Naive B cell (primary cell): ENCODE measurements at regions not wholly inside any gene's neighbourhood (a gene's known extent, or its start where the extent isn't known, plus 50 kb on each side); places are given as distances from the start of the nearest gene placed in this dataset.

Source experiments
- ATAC-seq, 2 donors: fragments of 150-1000 bp; cut with Tn5 transposase; 2 replicates each; pipeline ENCODE4 v1.10.0; 2021; ENCODE audit warnings: low read depth in 2 of 2, mild to moderate bottlenecking in 2 of 2, moderate library complexity in 2 of 2
- DNase-seq: peaks from one replicate; pipeline ENCODE4 v3.0.0; 2022
- H3K27ac Mint-ChIP-seq, 6 donors: one replicate each; pipeline ENCODE4 v1.8.0; 2020 to 2022; ENCODE audit warnings: mild to moderate bottlenecking in 6 of 6, mixed read lengths in 6 of 6, moderate library complexity in 5 of 6, inconsistent platforms in 2 of 6
- H3K27me3 Mint-ChIP-seq, 3 donors: one replicate each; pipeline ENCODE4 v1.8.0; 2021 to 2022; ENCODE audit warnings: mixed read lengths in 3 of 3, mild to moderate bottlenecking in 1 of 3
- H3K36me3 Mint-ChIP-seq, 2 donors: one replicate each; pipeline ENCODE4 v1.8.0; 2020 to 2022; ENCODE audit warnings: mixed read lengths in 2 of 2, inconsistent platforms in 1 of 2, mild to moderate bottlenecking in 1 of 2
- H3K4me1 Mint-ChIP-seq, 3 donors: one replicate each; pipeline ENCODE4 v1.8.0; 2020 to 2022; ENCODE audit warnings: mixed read lengths in 3 of 3, inconsistent platforms in 1 of 3, mild to moderate bottlenecking in 1 of 3, moderate library complexity in 1 of 3
- H3K4me3 Mint-ChIP-seq, 8 donors: one replicate each; pipeline ENCODE4 v1.8.0; 2020 to 2022; ENCODE audit warnings: mild to moderate bottlenecking in 8 of 8, mixed read lengths in 8 of 8, moderate library complexity in 8 of 8, inconsistent platforms in 2 of 8
- H3K9me3 Mint-ChIP-seq, 7 donors: one replicate each; pipeline ENCODE4 v1.8.0; 2020 to 2022; ENCODE audit warnings: mixed read lengths in 7 of 7, mild to moderate bottlenecking in 5 of 7, inconsistent platforms in 2 of 7, moderate library complexity in 1 of 7

DNA sequence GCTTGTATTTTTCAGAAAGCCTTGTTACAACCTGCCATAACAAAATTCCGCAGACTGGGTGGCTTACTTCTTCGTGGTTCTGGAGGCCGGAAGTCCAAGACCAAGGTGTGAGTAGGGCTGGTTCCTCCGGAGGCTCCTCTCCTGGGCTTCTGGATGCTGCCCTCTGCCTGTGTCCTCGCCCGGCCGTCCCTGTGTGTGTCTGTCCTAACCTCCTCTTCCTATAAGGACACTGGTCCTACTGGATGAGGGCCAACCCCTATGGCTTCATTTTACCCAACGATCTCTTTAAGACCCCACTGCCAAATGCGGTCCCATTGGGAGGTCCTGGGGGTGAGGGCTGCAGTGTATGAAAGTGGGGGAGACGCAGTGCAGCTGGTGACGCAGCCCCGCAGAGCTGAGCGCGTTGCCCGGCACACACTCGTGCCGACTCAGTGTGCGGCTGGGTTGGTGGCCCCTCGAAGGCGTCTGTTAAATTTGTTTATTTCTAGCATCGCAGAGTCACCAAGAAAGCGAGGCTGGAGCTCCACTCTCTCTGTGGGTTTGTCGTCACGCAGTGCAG, 116.7 kb downstream of the SOX1 start:
- Mint-ChIP-seq H3K27ac (no peak overlapping the region), H3K36me3 (no peaks in the 10 kb centered on the region), H3K9me3 (peaks cover 0 to 4% (median 1%) of the 10 kb centered on the region in 7 donors), H3K4me3 (no peak overlapping the region), H3K27me3 (peaks cover 0 to 8% (median 7%) of the 10 kb centered on the region in 3 donors), H3K4me1 (no peaks in the 10 kb centered on the region)
- no peak for ATAC-seq
- DNase-seq: no peak

DNA sequence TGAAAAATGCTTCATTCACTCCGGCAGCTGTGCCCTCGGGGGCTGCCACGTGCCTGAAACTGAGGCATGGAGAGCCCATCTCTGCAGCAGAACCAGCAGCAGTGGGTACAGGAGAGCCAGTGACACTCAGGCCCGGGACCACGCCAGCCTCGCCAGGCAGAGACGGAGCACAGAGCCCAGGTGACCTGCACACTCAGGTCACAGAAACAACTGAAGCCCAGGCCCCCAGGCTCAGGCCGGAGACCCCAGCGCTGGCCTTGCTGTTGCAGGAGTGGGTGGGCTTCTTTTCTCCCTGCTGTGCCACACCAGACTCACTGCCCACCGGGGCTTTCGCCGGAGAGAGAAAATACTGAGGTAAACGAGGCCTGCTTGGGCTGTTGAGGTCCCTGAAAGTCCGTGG, 117.3 kb downstream of the SOX1 start:
- Mint-ChIP-seq H3K36me3 (no peaks in the 10 kb centered on the region), H3K27me3 (peaks cover 0 to 8% (median 7%) of the 10 kb centered on the region in 3 donors), H3K4me3 (no peak overlapping the region), H3K9me3 (peaks cover 0 to 4% (median 1%) of the 10 kb centered on the region in 7 donors), H3K4me1 (no peaks in the 10 kb centered on the region), H3K27ac (no peak overlapping the region)
- ATAC-seq (no peak), DNase-seq (no peak)

DNA sequence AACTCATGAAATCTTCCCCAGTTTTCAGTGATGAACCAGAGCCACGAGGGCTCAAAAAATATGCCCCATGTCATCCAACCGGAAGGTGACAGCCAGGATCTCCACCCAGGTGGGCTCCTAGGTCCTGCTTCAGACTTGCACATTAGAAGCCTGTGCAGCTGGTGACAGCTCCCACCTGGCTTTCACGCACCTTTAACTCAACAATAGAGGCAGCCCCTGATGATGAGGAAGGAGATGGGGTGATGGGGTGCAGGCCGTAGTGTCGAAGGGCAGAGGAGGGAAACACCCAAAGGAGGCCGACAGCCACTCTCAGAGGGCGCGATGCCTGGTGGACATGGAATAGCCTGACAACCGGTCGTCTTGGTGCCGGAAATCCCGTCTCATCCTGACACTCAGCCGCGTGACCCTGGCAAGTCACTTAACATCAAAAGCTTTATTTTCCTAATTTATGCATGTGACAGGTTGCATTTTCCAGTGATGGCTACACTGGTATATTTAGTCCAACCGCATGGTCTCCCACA, 118.0 kb downstream of the SOX1 start:
- DNase-seq (no peak), ATAC-seq (no peak)
- Mint-ChIP-seq H3K27ac (no peak overlapping the region), H3K9me3 (peaks cover 0 to 4% (median 1%) of the 10 kb centered on the region in 7 donors), H3K27me3 (peaks cover 0 to 8% (median 7%) of the 10 kb centered on the region in 3 donors), H3K36me3 (no peaks in the 10 kb centered on the region), H3K4me3 (no peak overlapping the region), H3K4me1 (no peaks in the 10 kb centered on the region)

DNA sequence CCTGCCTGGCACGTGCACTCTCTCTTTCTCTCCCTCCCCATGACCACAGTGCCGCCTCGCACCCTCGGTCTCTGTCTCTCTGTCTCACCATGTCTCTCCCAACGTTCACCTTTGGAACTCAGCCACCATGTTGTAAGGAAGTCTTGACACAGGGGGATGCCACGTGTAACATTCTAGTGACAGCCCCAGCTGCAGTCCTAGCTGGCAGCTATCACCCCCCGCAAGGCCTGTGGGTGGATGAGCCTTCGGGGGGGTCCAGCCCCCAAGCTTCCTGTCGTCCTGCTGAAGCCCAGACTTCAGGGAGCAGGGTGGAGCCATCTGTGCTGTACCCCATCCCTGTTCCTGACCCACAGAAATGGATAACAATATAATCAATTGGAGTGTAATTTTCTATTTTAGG, 118.5 kb downstream of the SOX1 start:
- DNase-seq (no peak), ATAC-seq (no peak)
- Mint-ChIP-seq H3K27me3 (peaks cover 0 to 8% (median 7%) of the 10 kb centered on the region in 3 donors), H3K4me1 (no peaks in the 10 kb centered on the region), H3K27ac (no peak overlapping the region), H3K4me3 (peak overlapping the region in 1 of 8 donors; percentile 27), H3K9me3 (peaks cover 0 to 5% (median 3%) of the 10 kb centered on the region in 7 donors), H3K36me3 (no peaks in the 10 kb centered on the region)

DNA sequence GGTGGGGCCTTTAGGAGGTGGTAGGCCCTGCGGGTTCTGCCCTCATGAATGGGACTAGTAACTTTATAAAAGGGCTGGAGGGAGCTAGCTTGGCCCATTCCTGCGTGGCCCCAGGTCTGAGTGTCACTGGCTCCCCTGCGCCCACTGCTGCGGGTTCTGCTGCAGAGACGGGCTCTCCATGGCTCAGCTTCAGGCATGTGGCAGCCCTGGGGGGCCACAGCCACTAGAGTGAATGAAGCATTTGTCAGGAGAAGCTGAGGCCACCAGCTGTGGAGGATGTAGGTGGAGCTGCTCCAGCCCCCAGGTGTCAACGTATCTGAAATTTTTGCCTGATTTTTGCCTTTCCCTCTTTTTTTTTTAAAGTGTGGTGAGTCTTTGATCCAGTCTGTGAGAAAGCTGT, 119.1 kb downstream of the SOX1 start:
- H3K9me3 Mint-ChIP-seq: peaks cover 0 to 5% (median 3%) of the 10 kb centered on the region in 7 donors
- H3K36me3 Mint-ChIP-seq: no peaks in the 10 kb centered on the region
- DNase-seq (no peak), ATAC-seq (no peak)
- no peak overlapping the region for H3K27ac Mint-ChIP-seq
- peak overlapping the region in 1 of 8 donors; percentile 62 for H3K4me3 Mint-ChIP-seq
- peaks cover 0 to 8% (median under 1%) of the 10 kb centered on the region in 3 donors for H3K27me3 Mint-ChIP-seq
- H3K4me1 Mint-ChIP-seq: no peaks in the 10 kb centered on the region

DNA sequence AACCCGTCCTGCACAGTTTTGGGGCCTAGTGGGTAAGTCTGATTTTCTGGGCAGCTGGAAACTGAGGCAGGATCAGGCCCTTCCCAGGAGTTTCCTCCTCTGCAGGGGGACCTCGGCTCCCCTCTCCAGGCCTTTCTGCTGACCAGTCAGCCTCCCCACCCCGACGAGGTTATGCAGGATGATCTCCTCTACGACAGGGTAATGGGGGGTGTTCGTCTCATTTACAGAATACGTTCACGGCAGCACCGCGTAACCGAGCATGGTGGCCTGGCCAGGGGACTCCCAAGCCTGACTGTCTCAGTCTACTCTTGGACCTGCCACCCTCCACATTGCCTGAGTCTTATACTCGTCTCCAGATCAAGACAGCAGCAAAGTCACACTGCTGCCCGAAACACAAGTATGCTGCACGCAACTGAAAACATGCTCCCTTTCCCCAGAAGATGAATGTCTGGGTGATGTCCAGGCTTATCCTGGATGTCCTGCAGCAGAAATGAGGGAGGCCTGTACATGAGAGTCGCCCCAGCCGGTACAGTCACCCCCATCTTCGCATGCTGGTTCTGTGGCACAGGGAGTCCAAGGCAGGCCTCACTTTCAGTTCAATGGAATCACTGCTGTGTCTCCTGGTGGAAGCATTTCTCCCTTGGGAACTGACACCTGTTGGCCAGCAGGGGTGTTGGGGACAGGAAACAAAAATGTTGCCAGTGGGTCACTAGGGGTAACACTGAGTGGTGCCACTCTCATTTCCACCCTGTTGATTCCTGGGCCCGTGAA, 120.8 kb downstream of the SOX1 start:
- ATAC-seq: no peak

DNA sequence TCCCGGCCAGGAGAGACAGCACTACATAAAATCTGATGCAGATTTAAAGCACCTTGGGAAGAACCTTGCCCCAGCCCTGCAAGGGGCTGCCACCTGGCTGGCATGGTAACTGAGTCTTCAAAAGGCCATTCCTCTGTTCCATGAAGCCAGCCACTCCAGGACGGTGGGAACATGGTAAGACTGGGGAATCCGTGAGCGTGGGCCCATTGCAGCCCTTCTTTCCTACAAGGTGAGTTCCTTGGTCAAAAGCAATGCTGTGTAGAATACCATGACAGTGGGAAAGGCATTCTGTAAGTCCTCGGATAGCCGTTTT, 121.3 kb downstream of the SOX1 start:
- peaks cover 2 to 12% (median 8%) of the 10 kb centered on the region in 7 donors for H3K9me3 Mint-ChIP-seq
- no peak for ATAC-seq
- H3K36me3 Mint-ChIP-seq: no peaks in the 10 kb centered on the region
- no peak overlapping the region for H3K4me3 Mint-ChIP-seq
- H3K27me3 Mint-ChIP-seq: peaks cover 0 to 8% (median 0%) of the 10 kb centered on the region in 3 donors
- DNase-seq: no peak
- H3K27ac Mint-ChIP-seq: no peak overlapping the region
- H3K4me1 Mint-ChIP-seq: no peaks in the 10 kb centered on the region

More for the DNA sequence above, 120.8 kb downstream of the SOX1 start:
- H3K36me3 Mint-ChIP-seq: no peaks in the 10 kb centered on the region
- H3K27me3 Mint-ChIP-seq: peaks cover 0 to 8% (median 0%) of the 10 kb centered on the region in 3 donors
- no peak overlapping the region for H3K27ac Mint-ChIP-seq
- H3K4me1 Mint-ChIP-seq: no peaks in the 10 kb centered on the region
- no peak overlapping the region for H3K4me3 Mint-ChIP-seq
- H3K9me3 Mint-ChIP-seq: peaks cover 0 to 7% (median 5%) of the 10 kb centered on the region in 7 donors
- DNase-seq: no peak

DNA sequence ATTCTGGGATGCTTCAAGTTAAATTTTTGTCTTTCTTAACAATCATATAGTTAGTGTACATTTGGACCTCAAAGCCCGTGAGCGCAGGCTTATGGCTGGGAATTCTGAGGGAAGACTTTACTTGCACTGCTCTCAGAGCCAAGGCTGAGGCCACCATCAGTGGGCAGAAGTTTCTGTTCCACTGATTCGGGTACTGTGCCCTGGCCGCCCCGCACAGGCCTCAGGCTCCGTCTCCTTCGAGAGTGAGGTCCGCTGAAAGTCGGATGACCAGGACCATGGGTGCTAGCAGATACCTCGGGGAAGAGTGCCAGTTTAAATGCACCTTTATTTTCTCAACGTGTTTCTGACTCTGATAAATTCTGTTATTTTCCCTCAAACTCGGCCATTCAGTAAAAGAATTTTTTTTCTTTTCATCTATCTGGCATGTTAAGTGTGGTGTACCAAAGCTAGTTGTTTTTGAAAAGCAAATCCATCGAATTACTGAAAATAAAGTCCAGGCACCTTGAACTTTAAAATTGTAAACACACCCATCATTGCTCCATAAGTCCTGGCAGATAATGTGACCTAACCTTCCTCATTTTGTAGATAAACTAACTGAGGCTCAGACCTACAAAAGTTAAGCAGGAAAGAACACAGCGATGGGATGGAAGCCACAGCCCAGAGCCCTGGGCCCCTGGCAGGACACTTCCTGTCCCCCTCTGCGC, 126.7 kb downstream of the SOX1 start:
- H3K9me3 Mint-ChIP-seq: peaks cover 5 to 19% (median 5%) of the 10 kb centered on the region in 7 donors
- H3K36me3 Mint-ChIP-seq: no peaks in the 10 kb centered on the region
- ATAC-seq (no peak), DNase-seq (no peak)
- H3K4me1 Mint-ChIP-seq: no peaks in the 10 kb centered on the region
- H3K27ac Mint-ChIP-seq: no peak overlapping the region
- no peaks in the 10 kb centered on the region for H3K27me3 Mint-ChIP-seq
- no peak overlapping the region for H3K4me3 Mint-ChIP-seq

DNA sequence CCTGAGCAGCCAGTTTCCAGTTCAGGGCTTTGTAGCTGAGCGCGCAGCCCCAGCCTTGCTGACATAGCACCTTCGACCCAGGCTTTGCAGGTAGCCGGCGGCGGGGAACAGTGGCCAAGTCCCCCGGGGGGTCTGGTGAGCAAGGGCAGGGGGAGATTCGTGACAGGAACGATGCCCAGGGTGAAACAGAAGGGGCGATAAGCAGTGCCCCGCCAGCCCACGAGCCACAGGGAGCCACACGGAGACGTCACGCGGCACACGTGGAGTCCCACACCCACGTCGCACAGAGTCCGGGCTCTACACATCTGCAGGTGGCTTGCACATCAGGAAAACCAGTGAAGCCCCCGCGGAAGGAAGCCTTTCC, 127.2 kb downstream of the SOX1 start:
- Mint-ChIP-seq H3K9me3 (peaks cover 5 to 19% (median 5%) of the 10 kb centered on the region in 7 donors), H3K4me3 (no peak overlapping the region), H3K27ac (no peak overlapping the region), H3K4me1 (no peaks in the 10 kb centered on the region), H3K27me3 (no peaks in the 10 kb centered on the region), H3K36me3 (no peaks in the 10 kb centered on the region)
- DNase-seq: no peak
- ATAC-seq: no peak

DNA sequence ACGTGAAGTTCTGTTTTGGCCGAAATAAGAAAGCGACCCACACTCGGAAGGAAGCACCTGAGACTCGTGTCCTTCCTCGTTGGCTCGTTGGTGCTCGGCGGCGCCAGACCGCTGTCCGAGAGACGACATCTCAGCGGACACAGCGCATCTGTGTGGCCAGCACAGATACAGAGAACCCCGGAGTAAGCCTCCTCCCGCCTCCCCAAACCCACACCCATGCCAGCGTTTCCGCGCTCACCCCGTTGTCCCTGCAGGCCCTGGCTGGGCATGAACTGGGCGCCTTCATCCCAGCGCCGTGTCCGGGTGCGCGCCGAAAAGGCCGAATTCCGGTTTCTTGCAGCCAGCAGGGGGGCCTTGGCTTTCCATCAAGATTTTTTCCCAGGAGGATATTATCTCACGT, 127.6 kb downstream of the SOX1 start:
- peaks cover 5 to 19% (median 5%) of the 10 kb centered on the region in 7 donors for H3K9me3 Mint-ChIP-seq
- DNase-seq: no peak
- H3K27me3 Mint-ChIP-seq: no peaks in the 10 kb centered on the region
- no peak overlapping the region for H3K27ac Mint-ChIP-seq
- no peak for ATAC-seq
- H3K36me3 Mint-ChIP-seq: no peaks in the 10 kb centered on the region
- no peaks in the 10 kb centered on the region for H3K4me1 Mint-ChIP-seq
- no peak overlapping the region for H3K4me3 Mint-ChIP-seq

DNA sequence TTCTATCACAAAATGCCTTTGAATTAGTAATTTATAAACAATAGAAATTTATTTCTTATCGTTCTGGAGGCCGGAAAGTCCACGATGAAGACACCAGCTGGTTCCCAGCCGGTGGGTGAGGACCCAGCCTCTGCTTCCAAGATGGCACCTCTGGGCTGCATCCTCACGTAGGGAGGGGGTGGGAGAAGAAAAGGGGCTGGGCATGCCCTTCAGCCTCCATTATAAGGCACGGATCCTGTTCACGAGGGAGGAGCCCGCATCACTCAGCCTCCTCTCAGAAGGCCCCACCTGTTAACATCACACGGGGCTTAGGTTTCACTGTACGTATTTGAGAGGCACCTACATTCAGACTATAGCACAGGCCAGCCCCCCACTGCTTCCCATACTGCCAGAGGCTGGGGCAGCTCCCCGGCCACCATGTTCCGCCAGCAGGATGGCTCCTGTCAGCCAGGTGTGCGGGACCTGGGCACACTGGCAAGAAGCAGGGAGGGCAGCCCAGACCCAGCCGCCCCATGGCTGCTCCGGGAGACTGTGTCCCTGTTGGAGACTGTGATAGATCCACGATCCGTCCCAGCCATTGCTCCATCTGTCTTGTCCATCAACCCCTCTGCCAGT, 131.6 kb downstream of the SOX1 start:
- Mint-ChIP-seq H3K4me3 (no peak overlapping the region), H3K27ac (no peak overlapping the region), H3K27me3 (peaks cover 8 to 11% (median 8%) of the 10 kb centered on the region in 3 donors), H3K4me1 (no peaks in the 10 kb centered on the region), H3K9me3 (peaks cover 0 to 6% (median 1%) of the 10 kb centered on the region in 7 donors), H3K36me3 (no peaks in the 10 kb centered on the region)
- ATAC-seq (no peak), DNase-seq (no peak)

DNA sequence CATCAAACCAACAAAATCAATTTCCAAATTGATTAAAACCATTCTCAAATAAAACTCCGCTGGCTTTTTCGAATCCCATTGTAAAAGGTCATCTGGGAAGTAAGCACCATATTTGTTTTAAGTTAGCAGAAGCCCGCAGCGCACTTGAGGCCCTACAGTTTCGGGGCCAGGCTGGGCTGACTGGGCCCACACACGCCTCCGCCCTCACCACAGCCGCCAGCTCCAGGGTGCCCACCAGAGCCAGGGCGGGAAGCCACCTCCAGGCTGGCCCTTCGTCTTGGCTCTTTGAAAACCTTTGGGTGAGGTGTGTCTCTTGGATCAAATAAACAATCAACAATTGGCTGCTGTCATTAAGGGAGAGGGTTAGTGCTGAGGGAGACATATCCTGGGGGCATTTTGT, 133.3 kb downstream of the SOX1 start:
- no peak for DNase-seq
- peaks cover 0 to 6% (median 0%) of the 10 kb centered on the region in 7 donors for H3K9me3 Mint-ChIP-seq
- peaks cover 3 to 6% (median 4%) of the 10 kb centered on the region in 3 donors for H3K4me1 Mint-ChIP-seq

DNA sequence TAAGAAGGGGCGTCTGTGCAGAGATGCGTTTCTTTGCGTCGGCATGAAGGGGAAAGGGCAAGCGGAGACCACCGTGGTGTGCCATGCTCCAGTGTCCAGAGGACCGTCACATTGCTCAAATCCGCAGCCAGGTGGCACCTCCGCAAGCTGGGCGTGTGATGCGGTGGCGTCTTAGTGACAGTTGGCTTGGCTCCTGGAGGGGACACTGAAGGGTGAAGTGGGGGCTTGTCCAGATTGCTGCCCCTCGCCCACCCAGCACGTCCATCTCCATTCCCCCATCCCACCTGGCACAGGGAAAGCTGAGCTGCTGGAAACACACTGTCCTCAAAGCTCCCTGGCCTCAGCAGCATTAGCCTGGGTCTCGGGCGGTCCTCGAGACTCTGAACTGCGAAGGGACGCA, 135.3 kb downstream of the SOX1 start:
- no peak for ATAC-seq
- peaks cover 0 to 3% (median 0%) of the 10 kb centered on the region in 7 donors for H3K9me3 Mint-ChIP-seq
- peaks cover 30 to 33% (median 32%) of the 10 kb centered on the region in 3 donors for H3K27me3 Mint-ChIP-seq
- no peaks in the 10 kb centered on the region for H3K36me3 Mint-ChIP-seq
- no peak overlapping the region for H3K4me3 Mint-ChIP-seq
- no peak overlapping the region for H3K27ac Mint-ChIP-seq
- H3K4me1 Mint-ChIP-seq: peaks cover 4 to 6% (median 6%) of the 10 kb centered on the region in 3 donors
- no peak for DNase-seq

More for the DNA sequence above, 133.3 kb downstream of the SOX1 start:
- no peak overlapping the region for H3K4me3 Mint-ChIP-seq
- ATAC-seq: no peak
- H3K36me3 Mint-ChIP-seq: no peaks in the 10 kb centered on the region
- peaks cover 17 to 28% (median 25%) of the 10 kb centered on the region in 3 donors for H3K27me3 Mint-ChIP-seq
- H3K27ac Mint-ChIP-seq: no peak overlapping the region
